Body of pancreas (tissue), 4 donors: ENCODE measurements at regions not wholly inside any gene's neighbourhood (a gene's known extent, or its start where the extent isn't known, plus 50 kb on each side); places are given as distances from the start of the nearest gene placed in this dataset.

Source experiments
- ATAC-seq: fragments of 150-250 bp; one replicate; pipeline ENCODE4 v1.9.1; 2016
- DNase-seq, 4 donors: peaks; one replicate each; pipeline ENCODE4 v3.0.0-alpha.2; 2019
- H3K27ac ChIP-seq, 4 donors: fragments of 200-600 bp; sonication (generic); 1 replicate in 3 of 4; 2 replicates in 1 of 4; pipeline versions ENCODE4 v1.5.1 to v1.6.1; 2016 to 2019; ENCODE audit warnings: mild to moderate bottlenecking in 1 of 4, mixed read lengths in 1 of 4, moderate library complexity in 1 of 4
- H3K27me3 ChIP-seq, 2 donors: fragments of 200-600 bp; sonication (generic); one replicate each; pipeline ENCODE4 v1.6.0; 2016; ENCODE audit warnings: mild to moderate bottlenecking in 1 of 2
- H3K36me3 ChIP-seq, 2 donors: fragments of 200-600 bp; sonication (generic); replicated peaks in 1 of 2; 2 replicates each; pipeline ENCODE4 v1.5.1; 2016; ENCODE audit warnings: low read depth in 2 of 2; ENCODE audit not compliant: insufficient read depth in 1 of 2
- H3K4me1 ChIP-seq: fragments of 200-600 bp; sonication (generic); one replicate; pipeline ENCODE4 v1.6.0; 2016
- H3K4me3 ChIP-seq, 2 donors: fragments of 200-600 bp; sonication (generic); 1 replicate in 1 of 2; 2 replicates in 1 of 2; pipeline ENCODE4 v1.5.1; 2016 to 2019
- H3K9me3 ChIP-seq, 3 donors: fragments of 200-600 bp; sonication (generic); 1 replicate in 2 of 3; 2 replicates in 1 of 3; pipeline ENCODE4 v1.5.1; 2016
- CTCF ChIP-seq, 7 experiments: fragments of 450-650 bp in 4 of 7; fragments of 200-600 bp in 3 of 7; sonication (generic) in 3 of 7; IDR thresholded peaks; one replicate each; pipeline ENCODE4 v1.5.1; 2016 to 2019; ENCODE audit warnings: antibody characterized with exemption in 7 of 7
- POLR2A ChIP-seq, 3 donors: fragments of 450-650 bp; IDR thresholded peaks; one replicate each; pipeline ENCODE4 v1.6.1; 2016; ENCODE audit warnings: antibody characterized with exemption in 3 of 3, mild to moderate bottlenecking in 2 of 3
- WGBS, 2 donors: methylation state at CpG; one replicate each; pipeline ENCODE4 v1.1.5; 2017; 5-methylcytosine and 5-hydroxymethylcytosine counted together
- intact Hi-C: fragments of 100-400 bp; cut with DNase I; formaldehyde crosslinking; loops from one replicate; pipeline ENCODE4 v1.15.1; 2023

- no peak for TF ChIP-seq CTCF (IDR thresholded peaks at IDR 0.05)
- TF ChIP-seq POLR2A (IDR thresholded peaks at IDR 0.05): no peak
- WGBS, 2 donors: 68 to 69% methylated on average over 1 of the region's 1 CpG
- Histone ChIP-seq H3K4me3 (no peak overlapping the region), H3K27ac (no peak overlapping the region), H3K4me1 (peaks cover 16% of the 10 kb centered on the region), H3K27me3 (no peaks in the 10 kb centered on the region), H3K9me3 (no peaks in the 10 kb centered on the region), H3K36me3 (no peaks in the 10 kb centered on the region)
- ATAC-seq (no peak), DNase-seq (no peak)
- intact Hi-C loops: no loop called here
Measured at GRCh38 chr1:192916021-192916420, 107.2 kb downstream of the RGS2 start.

GRCh38 chr1:192918259-192918658 lies 109.4 kb downstream of the RGS2 start:
- no peak for ATAC-seq
- intact Hi-C loops: no loop called here
- no peak for TF ChIP-seq CTCF (IDR thresholded peaks at IDR 0.05)
- TF ChIP-seq POLR2A (IDR thresholded peaks at IDR 0.05): no peak
- DNase-seq: no peak
- no peaks in the 10 kb centered on the region for H3K36me3 ChIP-seq
- 80 to 100% methylated on average over 1 of the region's 1 CpG for WGBS, 2 donors
- peaks cover 16% of the 10 kb centered on the region for H3K4me1 ChIP-seq
- H3K9me3 ChIP-seq: no peaks in the 10 kb centered on the region
- H3K27ac ChIP-seq: no peak overlapping the region
- H3K4me3 ChIP-seq: no peak overlapping the region
- H3K27me3 ChIP-seq: no peaks in the 10 kb centered on the region

- no peaks in the 10 kb centered on the region for H3K9me3 ChIP-seq
- TF ChIP-seq POLR2A (IDR thresholded peaks at IDR 0.05) (no peak), CTCF (IDR thresholded peaks at IDR 0.05) (no peak)
- H3K4me1 ChIP-seq: no peaks in the 10 kb centered on the region
- ATAC-seq (no peak), DNase-seq (no peak)
- intact Hi-C loops: no loop called here
- H3K4me3 ChIP-seq: no peak overlapping the region
- no peak overlapping the region for H3K27ac ChIP-seq
- H3K36me3 ChIP-seq: no peaks in the 10 kb centered on the region
- 84 to 96% methylated on average over 3 of the region's 3 CpGs for WGBS, 2 donors
- no peaks in the 10 kb centered on the region for H3K27me3 ChIP-seq
Measured at GRCh38 chr1:192920412-192920811, 111.6 kb downstream of the RGS2 start.

- no peak for DNase-seq
Measured at GRCh38 chr1:192925609-192926008, 116.8 kb downstream of the RGS2 start.

More at GRCh38 chr1:192925609-192926008, 116.8 kb downstream of the RGS2 start:
- no peak overlapping the region for H3K4me3 ChIP-seq
- H3K4me1 ChIP-seq: no peaks in the 10 kb centered on the region
- intact Hi-C loops: no loop called here
- no peak overlapping the region for H3K27ac ChIP-seq
- no peaks in the 10 kb centered on the region for H3K9me3 ChIP-seq
- H3K27me3 ChIP-seq: no peaks in the 10 kb centered on the region
- 84 to 85% methylated on average over 4 of the region's 4 CpGs for whole genome bisulfite sequencing, 2 donors
- TF ChIP-seq CTCF (IDR thresholded peaks at IDR 0.05) (no peak), POLR2A (IDR thresholded peaks at IDR 0.05) (no peak)
- no peak for ATAC-seq
- no peaks in the 10 kb centered on the region for H3K36me3 ChIP-seq
